Astrocyte (in vitro differentiated cells and primary cell): ENCODE measurements at regions not wholly inside any gene's neighbourhood (a gene's known extent, or its start where the extent isn't known, plus 50 kb on each side); places are given as distances from the start of the nearest gene placed in this dataset.
A peak's percentile ranks its signal among the peaks of the same experiment; 100 is the strongest.

Experiments used
- DNase-seq: peaks from one replicate; pipeline ENCODE4 v3.0.0-alpha.2; 2010; ENCODE audit warnings: low read depth
- FAIRE-seq: peaks from 2 replicates; lab custom pipeline; 2011; peaks lifted over from hg19 to GRCh38; lab: Jason Lieb, UNC
- H2AFZ ChIP-seq: 2 replicates; pipeline ENCODE4 v1.6.0; 2012; ENCODE audit warnings: low read depth, low read length, inconsistent platforms
- H3K27ac ChIP-seq: 2 replicates; pipeline ENCODE4 v1.5.1; 2011; ENCODE audit warnings: low read depth, low read length, inconsistent platforms
- H3K27me3 ChIP-seq: 2 replicates; pipeline ENCODE4 v1.6.0; 2011; ENCODE audit warnings: low read length, inconsistent platforms; ENCODE audit not compliant: insufficient read depth
- H3K36me3 ChIP-seq: 2 replicates; pipeline ENCODE4 v1.5.1; 2011; ENCODE audit warnings: low read length, inconsistent platforms; ENCODE audit not compliant: insufficient read depth
- H3K4me1 ChIP-seq: 2 replicates; pipeline ENCODE4 v1.5.1; 2011; ENCODE audit warnings: low read length, inconsistent platforms; ENCODE audit not compliant: insufficient read depth
- H3K4me2 ChIP-seq: 2 replicates; pipeline ENCODE4 v1.6.0; 2012; ENCODE audit warnings: low read length, inconsistent platforms
- H3K4me3 ChIP-seq: 2 replicates; pipeline ENCODE4 v1.5.1; 2011; ENCODE audit warnings: low read depth, mild to moderate bottlenecking, low read length, inconsistent platforms; ENCODE audit not compliant: insufficient read depth
- H3K79me2 ChIP-seq: 2 replicates; pipeline ENCODE4 v1.6.0; 2012; ENCODE audit warnings: mild to moderate bottlenecking, low read length, inconsistent platforms; ENCODE audit not compliant: insufficient read depth
- H3K9ac ChIP-seq: 2 replicates; pipeline ENCODE4 v1.6.0; 2012; ENCODE audit warnings: mild to moderate bottlenecking, low read length, inconsistent platforms
- H3K9me3 ChIP-seq: 2 replicates; pipeline ENCODE4 v1.5.1; 2012; ENCODE audit warnings: low read depth, mild to moderate bottlenecking, low read length, inconsistent platforms; ENCODE audit not compliant: insufficient read depth
- H4K20me1 ChIP-seq: 2 replicates; pipeline ENCODE4 v1.6.0; 2012; ENCODE audit warnings: low read length, inconsistent platforms; ENCODE audit not compliant: insufficient read depth
- H3K27ac Mint-ChIP-seq: one replicate; pipeline ENCODE4 v1.8.0; 2021; ENCODE audit warnings: mild to moderate bottlenecking, mixed read lengths; ENCODE audit not compliant: unreplicated experiment
- H3K27me3 Mint-ChIP-seq: one replicate; pipeline ENCODE4 v1.8.0; 2021; ENCODE audit warnings: low read depth, mixed read lengths; ENCODE audit not compliant: unreplicated experiment
- H3K36me3 Mint-ChIP-seq: one replicate; pipeline ENCODE4 v1.8.0; 2021; ENCODE audit warnings: low read depth, mixed read lengths; ENCODE audit not compliant: unreplicated experiment
- H3K4me1 Mint-ChIP-seq: one replicate; pipeline ENCODE4 v1.8.0; 2021; ENCODE audit warnings: low read depth, mixed read lengths; ENCODE audit not compliant: unreplicated experiment
- H3K4me3 Mint-ChIP-seq: one replicate; pipeline ENCODE4 v1.8.0; 2021; ENCODE audit warnings: mild to moderate bottlenecking, moderate library complexity, mixed read lengths; ENCODE audit not compliant: unreplicated experiment
- H3K9me3 Mint-ChIP-seq: one replicate; pipeline ENCODE4 v1.8.0; 2021; ENCODE audit warnings: mild to moderate bottlenecking, mixed read lengths; ENCODE audit not compliant: unreplicated experiment
- EZH2 ChIP-seq: IDR thresholded peaks from 2 replicates; pipeline ENCODE4 v1.6.1; 2012; ENCODE audit warnings: mild to moderate bottlenecking, low read length, inconsistent platforms; ENCODE audit not compliant: insufficient read depth
- TF ChIP-seq, protein P1 (sequence below): IDR thresholded peaks from 2 replicates; pipeline ENCODE4 v1.5.1; 2011; ENCODE audit warnings: low read depth, mild to moderate bottlenecking, inconsistent platforms, low read length, moderate library complexity; ENCODE audit not compliant: insufficient read depth

DNA sequence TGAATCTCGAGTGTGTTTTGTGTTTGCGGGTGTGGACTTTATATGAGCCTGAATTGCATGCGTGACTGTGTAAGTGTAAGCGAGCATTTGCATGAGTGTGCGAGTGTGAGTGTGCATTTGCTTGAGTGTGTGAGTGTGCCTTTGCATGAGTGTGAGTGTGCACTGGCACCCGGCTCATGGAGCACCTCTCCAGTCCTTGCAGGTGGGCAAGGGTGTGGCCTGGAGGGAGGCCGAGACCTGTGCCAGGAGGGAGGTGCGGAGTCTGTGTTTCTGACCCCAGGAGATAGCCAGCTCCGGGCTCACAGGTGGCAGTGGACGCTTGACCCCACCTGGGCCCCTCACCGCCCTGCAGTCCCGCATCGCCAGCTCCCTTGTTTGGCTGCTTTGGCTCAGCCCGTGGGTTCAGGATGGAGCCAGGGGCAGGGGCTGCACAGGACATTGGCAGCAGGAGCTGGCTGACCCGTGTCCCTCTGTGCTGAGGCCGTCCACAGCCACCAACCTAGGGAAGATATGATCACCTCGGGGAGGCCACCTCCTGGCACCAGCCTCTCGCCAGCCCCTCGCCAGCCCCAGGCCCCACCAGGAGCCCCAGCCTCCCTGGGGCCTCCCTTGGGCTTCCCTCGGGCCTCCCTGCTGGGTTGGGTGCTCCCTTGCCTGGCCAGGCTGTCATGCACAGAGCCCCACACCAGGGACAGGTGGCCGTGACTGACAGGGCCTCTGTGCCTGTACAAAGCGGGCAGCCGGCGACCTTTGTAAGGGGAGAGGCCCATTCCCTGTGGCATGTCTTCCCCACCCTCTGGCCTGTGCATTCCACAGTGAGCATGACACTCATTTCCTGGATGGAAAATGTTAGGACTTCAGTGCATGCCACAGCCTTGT lies 81.6 kb downstream of the PTGR3 start:
- Mint-ChIP-seq H3K9me3 (peaks cover 2% of the 10 kb centered on the region), H3K4me1 (peaks cover 6% of the 10 kb centered on the region), H3K36me3 (peaks cover 2% of the 10 kb centered on the region), H3K27ac (peak overlapping the region; percentile 34), H3K4me3 (no peak overlapping the region), H3K27me3 (peaks cover 16% of the 10 kb centered on the region)
- TF ChIP-seq EZH2: no peak
- TF ChIP-seq, protein P1, sequence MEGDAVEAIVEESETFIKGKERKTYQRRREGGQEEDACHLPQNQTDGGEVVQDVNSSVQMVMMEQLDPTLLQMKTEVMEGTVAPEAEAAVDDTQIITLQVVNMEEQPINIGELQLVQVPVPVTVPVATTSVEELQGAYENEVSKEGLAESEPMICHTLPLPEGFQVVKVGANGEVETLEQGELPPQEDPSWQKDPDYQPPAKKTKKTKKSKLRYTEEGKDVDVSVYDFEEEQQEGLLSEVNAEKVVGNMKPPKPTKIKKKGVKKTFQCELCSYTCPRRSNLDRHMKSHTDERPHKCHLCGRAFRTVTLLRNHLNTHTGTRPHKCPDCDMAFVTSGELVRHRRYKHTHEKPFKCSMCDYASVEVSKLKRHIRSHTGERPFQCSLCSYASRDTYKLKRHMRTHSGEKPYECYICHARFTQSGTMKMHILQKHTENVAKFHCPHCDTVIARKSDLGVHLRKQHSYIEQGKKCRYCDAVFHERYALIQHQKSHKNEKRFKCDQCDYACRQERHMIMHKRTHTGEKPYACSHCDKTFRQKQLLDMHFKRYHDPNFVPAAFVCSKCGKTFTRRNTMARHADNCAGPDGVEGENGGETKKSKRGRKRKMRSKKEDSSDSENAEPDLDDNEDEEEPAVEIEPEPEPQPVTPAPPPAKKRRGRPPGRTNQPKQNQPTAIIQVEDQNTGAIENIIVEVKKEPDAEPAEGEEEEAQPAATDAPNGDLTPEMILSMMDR: no peak
- H3K27me3 ChIP-seq: no peaks in the 10 kb centered on the region
- no peak overlapping the region for H3K9ac ChIP-seq
- no peak for FAIRE-seq
- no peaks in the 10 kb centered on the region for H3K9me3 ChIP-seq
- no peaks in the 10 kb centered on the region for H3K36me3 ChIP-seq
- no peaks in the 10 kb centered on the region for H4K20me1 ChIP-seq
- no peaks in the 10 kb centered on the region for H3K79me2 ChIP-seq
- H2AFZ ChIP-seq: no peak overlapping the region
- no peak overlapping the region for H3K4me3 ChIP-seq
- H3K4me2 ChIP-seq: no peak overlapping the region
- no peak overlapping the region for H3K27ac ChIP-seq
- H3K4me1 ChIP-seq: no peaks in the 10 kb centered on the region
- DNase-seq: no peak

DNA sequence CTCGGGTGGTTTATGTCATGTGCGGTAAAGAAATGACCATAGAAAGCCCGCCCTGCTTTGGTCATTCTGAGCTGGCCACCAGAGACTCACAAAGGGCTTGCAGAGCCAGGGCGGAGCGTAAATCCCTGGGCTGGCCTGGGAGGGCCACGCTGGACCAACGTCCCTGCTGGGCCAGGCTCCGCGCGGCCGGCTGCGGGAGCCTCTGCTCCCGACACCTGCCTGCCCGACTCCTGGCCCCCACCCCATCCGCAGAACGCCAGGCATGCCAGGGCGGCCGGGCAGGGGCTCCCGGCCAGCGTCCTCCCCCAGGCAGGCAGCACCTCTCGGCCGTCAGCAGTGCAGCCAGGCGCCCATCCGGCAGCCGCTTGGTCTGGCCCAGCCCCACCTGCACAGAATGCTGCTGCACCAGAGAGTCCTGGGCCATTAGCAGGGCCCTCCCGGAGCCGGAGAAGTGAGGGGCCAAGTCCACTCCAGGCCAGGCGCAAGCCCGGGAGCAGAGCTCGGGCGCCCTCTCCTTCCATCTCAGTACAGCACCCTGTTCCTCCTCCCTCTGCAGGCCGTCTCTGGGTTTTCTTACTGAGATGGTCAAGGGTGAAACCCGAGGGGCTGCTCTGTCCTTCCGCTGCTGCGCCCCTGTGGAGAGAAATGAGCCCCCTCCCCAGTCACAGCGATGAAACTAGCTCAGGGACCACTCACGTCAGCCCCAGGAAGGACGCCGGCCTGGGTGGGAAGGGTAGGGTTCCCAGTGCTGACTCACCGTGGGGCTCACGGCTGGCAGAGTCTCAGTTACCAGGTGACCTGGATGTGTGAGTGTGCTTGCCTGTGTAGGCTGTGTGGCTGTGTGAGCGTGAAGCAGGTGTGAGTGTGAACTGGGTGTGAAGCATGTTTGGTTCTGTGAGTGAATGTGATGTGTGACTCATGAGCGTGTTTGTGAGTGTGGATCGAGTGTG lies 83.3 kb downstream of the PTGR3 start:
- peak; percentile 9 for DNase-seq
- H3K36me3 ChIP-seq: no peaks in the 10 kb centered on the region
- no peak overlapping the region for H3K4me3 Mint-ChIP-seq
- no peak for TF ChIP-seq EZH2
- TF ChIP-seq, protein P1: no peak
- H3K4me1 ChIP-seq: no peaks in the 10 kb centered on the region
- H3K27ac Mint-ChIP-seq: no peak overlapping the region
- H2AFZ ChIP-seq: no peak overlapping the region
- H3K9me3 Mint-ChIP-seq: peaks cover 2% of the 10 kb centered on the region
- peaks cover 24% of the 10 kb centered on the region for H3K27me3 Mint-ChIP-seq
- H4K20me1 ChIP-seq: no peaks in the 10 kb centered on the region
- no peak overlapping the region for H3K4me3 ChIP-seq
- peaks cover 5% of the 10 kb centered on the region for H3K27me3 ChIP-seq
- no peaks in the 10 kb centered on the region for H3K79me2 ChIP-seq
- FAIRE-seq: no peak
- H3K9me3 ChIP-seq: no peaks in the 10 kb centered on the region
- H3K9ac ChIP-seq: no peak overlapping the region
- peaks cover 6% of the 10 kb centered on the region for H3K4me1 Mint-ChIP-seq
- H3K27ac ChIP-seq: no peak overlapping the region
- H3K36me3 Mint-ChIP-seq: peaks cover 2% of the 10 kb centered on the region
- H3K4me2 ChIP-seq: no peak overlapping the region
